D721Med (cell line): ENCODE measurements at regions not wholly inside any gene's neighbourhood (a gene's known extent, or its start where the extent isn't known, plus 50 kb on each side); places are given as distances from the start of the nearest gene placed in this dataset.

ENCODE experiments used
- DNase-seq: peaks from one replicate; pipeline ENCODE4 v3.0.0; 2011; ENCODE audit warnings: low spot score; ENCODE audit not compliant: insufficient read length
- FAIRE-seq: peaks from 2 replicates; lab custom pipeline; 2011; peaks lifted over from hg19 to GRCh38; lab: Jason Lieb, UNC
- CTCF ChIP-seq: IDR thresholded peaks from 2 replicates; pipeline ENCODE4 v1.5.1; 2012; ENCODE audit warnings: mild to moderate bottlenecking, control low read depth; ENCODE audit not compliant: insufficient read depth; ENCODE audit errors: missing control alignments

DNA sequence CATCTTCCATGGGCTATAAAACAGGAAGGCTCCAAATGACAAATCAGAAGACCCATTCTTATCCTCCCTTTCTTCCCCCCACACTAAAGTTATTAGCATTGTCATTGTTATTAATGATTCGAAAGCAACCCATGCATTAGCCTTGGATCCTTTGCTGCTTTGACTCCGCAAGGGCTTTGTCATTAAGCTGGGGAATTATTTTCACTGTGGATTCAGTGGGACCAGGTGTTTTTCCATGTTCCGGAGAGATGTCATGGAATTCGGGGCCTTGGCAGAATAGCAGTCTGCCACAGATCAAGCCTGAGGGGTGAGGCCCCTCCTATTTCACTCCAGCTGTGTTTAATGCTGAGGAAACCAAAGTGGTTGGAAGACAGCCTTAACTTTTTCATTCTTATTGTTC is 357.1 kb downstream of the EN1 start:
- DNase-seq (no peak), FAIRE-seq (no peak)
- no peak for TF ChIP-seq CTCF

DNA sequence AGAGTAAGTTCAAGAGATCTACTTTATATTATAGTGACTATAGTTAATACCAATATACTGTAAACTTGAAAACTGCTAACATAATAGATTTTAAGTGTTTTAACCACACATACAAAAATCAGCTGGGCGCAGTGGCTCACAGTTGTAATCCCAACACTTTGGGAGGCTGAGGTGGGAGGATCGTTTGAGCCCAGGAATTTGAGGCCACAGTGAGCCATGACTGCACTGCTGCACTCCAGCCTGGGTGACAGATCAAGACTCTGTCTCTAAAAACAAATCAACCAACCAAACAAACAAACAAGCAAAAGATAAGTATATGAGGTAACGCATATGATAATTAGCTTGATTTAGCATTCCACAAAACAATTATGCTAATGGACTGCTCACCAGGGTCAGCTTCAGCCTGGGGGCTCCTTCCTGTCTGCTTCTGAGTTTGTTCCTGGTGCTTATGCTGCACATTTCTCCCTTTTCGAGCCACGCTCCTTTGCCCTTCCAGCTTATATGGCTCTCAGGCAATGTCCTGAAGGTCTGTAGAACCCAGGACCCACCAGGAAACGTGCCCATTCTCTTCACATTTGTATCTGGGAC is 357.6 kb downstream of the EN1 start:
- TF ChIP-seq CTCF, result no peak
- no peak for FAIRE-seq
- DNase-seq, result no peak

DNA sequence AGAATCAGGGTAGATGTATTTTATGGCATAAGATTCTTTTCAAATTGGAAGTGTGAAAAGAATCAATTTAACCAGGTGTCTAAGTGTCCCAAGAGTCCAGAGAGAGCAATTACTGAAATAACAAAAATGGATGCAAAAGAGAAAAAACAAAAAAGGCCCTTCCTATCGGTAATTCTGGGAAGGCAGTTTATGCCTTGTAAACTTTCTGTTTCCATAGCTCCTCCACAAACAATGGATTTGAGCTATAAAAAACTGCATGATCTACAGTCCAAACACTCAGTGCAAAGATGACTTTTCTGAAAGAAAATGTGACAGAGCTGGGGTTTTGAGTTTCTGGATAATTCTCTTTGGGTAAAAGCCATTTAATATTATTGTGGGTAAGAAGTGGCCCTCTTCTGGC is 366.1 kb downstream of the EN1 start:
- FAIRE-seq (no peak), DNase-seq (no peak)
- no peak for TF ChIP-seq CTCF

DNA sequence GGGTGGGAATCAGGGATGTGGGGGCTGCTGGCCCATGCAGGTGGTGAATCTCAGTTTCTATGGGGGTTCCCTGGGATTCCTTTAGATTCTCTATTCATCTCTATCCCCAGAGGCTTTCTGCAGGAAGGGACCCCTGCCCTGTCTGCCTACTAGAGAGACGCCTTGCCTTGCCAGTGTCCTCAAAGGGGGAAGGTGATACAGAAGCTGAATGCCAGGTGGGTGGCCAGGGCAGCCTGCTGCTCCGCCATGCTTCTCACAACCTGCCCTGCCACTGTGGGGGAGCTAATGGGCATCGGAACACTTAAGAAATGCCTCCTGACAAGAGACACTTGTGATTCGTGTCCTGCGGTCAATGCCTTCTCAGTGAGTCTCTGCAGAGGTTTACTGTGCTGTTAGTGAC is 368.4 kb downstream of the EN1 start:
- FAIRE-seq, result no peak
- no peak for DNase-seq
- no peak for TF ChIP-seq CTCF

DNA sequence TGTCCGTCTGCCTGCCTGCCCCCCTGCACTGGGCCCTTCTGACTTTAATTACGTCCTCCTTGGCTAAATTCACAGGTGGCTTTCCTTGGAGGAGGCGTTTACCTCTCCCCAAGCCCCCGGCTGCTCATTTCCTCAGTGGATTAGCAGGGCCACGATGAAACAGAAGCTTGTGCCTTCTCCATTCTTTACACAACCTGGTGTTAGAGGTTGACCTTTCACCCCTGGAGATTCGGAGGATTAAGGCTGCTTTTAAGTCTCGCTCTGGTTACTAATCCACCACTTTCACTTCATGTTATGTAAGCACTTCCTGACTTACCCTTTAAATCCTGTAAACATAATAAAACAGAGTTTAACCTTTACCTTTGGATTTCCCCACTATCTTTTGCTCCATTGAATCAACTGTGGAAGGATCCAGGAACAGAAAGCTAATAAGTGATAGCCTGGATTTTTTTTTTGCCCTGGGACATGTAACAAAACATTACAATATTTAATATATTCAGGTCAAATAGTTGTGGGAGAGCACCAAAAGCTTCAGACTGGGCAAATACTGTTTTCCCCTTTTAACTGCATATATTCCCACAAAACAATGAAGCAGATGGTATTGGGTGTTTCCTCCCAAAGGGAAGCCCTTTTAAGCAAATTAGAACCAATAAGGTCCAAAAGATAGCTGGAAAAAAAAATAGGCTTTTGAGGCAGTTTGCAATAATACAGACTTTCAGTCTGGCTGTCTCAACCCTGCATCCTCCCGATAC is 370.2 kb downstream of the EN1 start:
- no peak for FAIRE-seq
- no peak for TF ChIP-seq CTCF
- no peak for DNase-seq

DNA sequence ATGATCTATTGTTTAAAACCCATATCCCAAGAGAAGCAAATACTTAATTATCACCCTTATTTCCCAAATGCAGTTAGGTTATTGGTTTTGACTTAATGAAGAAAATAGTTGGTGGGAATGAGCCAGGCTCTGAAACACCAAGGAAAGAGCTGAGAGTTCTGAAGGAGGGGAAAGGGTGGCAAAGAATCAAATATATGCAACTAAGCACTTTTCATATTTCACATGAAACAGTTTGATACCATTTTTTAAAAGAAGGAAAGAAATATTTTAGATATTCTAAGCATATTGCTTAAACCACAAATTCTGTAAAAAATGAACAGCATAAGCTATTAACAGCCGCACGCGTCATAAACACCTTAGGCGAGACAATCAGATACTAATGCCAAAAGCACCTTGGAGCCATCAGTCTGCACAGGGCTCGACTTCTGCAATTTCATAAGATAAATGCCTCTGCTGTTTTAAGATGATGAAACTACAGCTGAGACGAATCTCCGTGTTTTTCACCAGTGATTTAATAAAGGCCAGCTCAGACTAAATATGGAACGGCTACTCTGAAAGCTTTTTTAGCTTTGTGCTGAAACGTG is 371.7 kb downstream of the EN1 start:
- DNase-seq, result no peak
- TF ChIP-seq CTCF, result no peak
- no peak for FAIRE-seq

GRCh38 chr2:118474541-118474920 is 372.9 kb downstream of the EN1 start:
- TF ChIP-seq CTCF, result no peak
- FAIRE-seq (no peak), DNase-seq (no peak)
